Lung (tissue), 11 donors: ENCODE measurements at regions not wholly inside any gene's neighbourhood (a gene's known extent, or its start where the extent isn't known, plus 50 kb on each side); places are given as distances from the start of the nearest gene placed in this dataset.

Source experiments
- ATAC-seq: fragments of 200-7000 bp; cut with Tn5 transposase; one replicate; pipeline ENCODE4 v1.9.1; 2020; ENCODE audit warnings: moderate number of reproducible peaks; ENCODE audit not compliant: insufficient read depth, low FRiP score
- DNase-seq, 3 donors: peaks; one replicate each; pipeline ENCODE4 v3.0.0-alpha.2; 2013 to 2017
- H3K27ac ChIP-seq, 2 donors: one replicate each; pipeline ENCODE4 v1.5.1; 2013; ENCODE audit warnings: mild to moderate bottlenecking in 2 of 2, moderate library complexity in 2 of 2, control low read depth in 1 of 2, inconsistent platforms in 1 of 2, low read depth in 1 of 2, low read length in 1 of 2
- H3K27me3 ChIP-seq, 3 donors: one replicate each; pipeline ENCODE4 v1.5.1; 2013; ENCODE audit warnings: low read length in 2 of 3; ENCODE audit not compliant: control insufficient read depth in 3 of 3, insufficient read depth in 3 of 3
- H3K36me3 ChIP-seq, 4 donors: one replicate each; pipeline ENCODE4 v1.5.1; 2013; ENCODE audit warnings: low read length in 4 of 4, mild to moderate bottlenecking in 1 of 4, moderate library complexity in 1 of 4; ENCODE audit not compliant: control insufficient read depth in 4 of 4, insufficient read depth in 4 of 4
- H3K4me1 ChIP-seq, 5 donors: one replicate each; pipeline ENCODE4 v1.5.1; 2013; ENCODE audit warnings: low read length in 5 of 5, mild to moderate bottlenecking in 2 of 5, moderate library complexity in 1 of 5; ENCODE audit not compliant: control insufficient read depth in 5 of 5, insufficient read depth in 5 of 5
- H3K4me3 ChIP-seq: one replicate; pipeline ENCODE4 v1.5.1; 2013; ENCODE audit warnings: mild to moderate bottlenecking, control low read depth, moderate library complexity
- H3K9ac ChIP-seq, 2 donors: one replicate each; pipeline ENCODE4 v1.5.1; 2013; ENCODE audit warnings: low read length in 2 of 2, control low read depth in 1 of 2; ENCODE audit not compliant: insufficient read depth in 1 of 2
- H3K9me3 ChIP-seq, 4 donors: one replicate each; pipeline ENCODE4 v1.5.1; 2013; ENCODE audit warnings: low read length in 3 of 4, mild to moderate bottlenecking in 1 of 4, moderate library complexity in 1 of 4; ENCODE audit not compliant: control insufficient read depth in 4 of 4, insufficient read depth in 3 of 4
- WGBS, 2 donors: extraction: QIAGEN DNeasy Blood & Tissue Kit; methylation state at CpG; one replicate each; pipeline ENCODE4 v1.1.7; 2013; 5-methylcytosine and 5-hydroxymethylcytosine counted together
- TF ChIP-seq, protein P1 (sequence below): IDR thresholded peaks from 2 replicates; pipeline ENCODE4 v1.5.1; 2012; ENCODE audit warnings: mild to moderate bottlenecking; ENCODE audit errors: control extremely low read depth, extremely low read depth
- donor health status: control.
- donor health status: control.
- donor health status: Bipolar disorder and iron deficiency.
- donor health status: healthy.
- donor health status: DM: yes; HTN: yes; CAD: no.

DNA sequence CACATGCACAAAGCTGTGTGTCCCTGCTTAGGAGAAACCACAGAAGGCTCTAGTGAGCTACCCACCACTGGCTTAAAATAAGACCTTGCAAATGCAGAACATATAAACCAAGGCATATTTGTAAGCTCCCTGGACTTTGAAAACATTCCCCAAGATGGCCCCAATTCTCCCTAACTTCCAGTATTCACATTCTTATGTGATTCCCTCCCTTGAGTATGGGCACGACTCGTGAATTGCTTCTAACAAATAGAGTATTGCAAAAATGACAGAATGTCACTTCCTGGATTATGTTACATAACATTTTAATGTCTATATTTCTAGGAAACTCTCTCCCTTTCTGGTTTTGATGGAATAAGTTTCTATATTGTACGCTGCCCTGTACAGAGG is 131.8 kb upstream of the MCTP2 start:
- no peaks in the 10 kb centered on the region for H3K36me3 ChIP-seq
- TF ChIP-seq, protein P1, sequence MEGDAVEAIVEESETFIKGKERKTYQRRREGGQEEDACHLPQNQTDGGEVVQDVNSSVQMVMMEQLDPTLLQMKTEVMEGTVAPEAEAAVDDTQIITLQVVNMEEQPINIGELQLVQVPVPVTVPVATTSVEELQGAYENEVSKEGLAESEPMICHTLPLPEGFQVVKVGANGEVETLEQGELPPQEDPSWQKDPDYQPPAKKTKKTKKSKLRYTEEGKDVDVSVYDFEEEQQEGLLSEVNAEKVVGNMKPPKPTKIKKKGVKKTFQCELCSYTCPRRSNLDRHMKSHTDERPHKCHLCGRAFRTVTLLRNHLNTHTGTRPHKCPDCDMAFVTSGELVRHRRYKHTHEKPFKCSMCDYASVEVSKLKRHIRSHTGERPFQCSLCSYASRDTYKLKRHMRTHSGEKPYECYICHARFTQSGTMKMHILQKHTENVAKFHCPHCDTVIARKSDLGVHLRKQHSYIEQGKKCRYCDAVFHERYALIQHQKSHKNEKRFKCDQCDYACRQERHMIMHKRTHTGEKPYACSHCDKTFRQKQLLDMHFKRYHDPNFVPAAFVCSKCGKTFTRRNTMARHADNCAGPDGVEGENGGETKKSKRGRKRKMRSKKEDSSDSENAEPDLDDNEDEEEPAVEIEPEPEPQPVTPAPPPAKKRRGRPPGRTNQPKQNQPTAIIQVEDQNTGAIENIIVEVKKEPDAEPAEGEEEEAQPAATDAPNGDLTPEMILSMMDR: no peak
- ATAC-seq (no peak), DNase-seq (no peak)
- H3K9ac ChIP-seq: no peak overlapping the region
- H3K4me1 ChIP-seq: no peaks in the 10 kb centered on the region
- H3K9me3 ChIP-seq: no peaks in the 10 kb centered on the region
- no peak overlapping the region for H3K4me3 ChIP-seq
- 37 to 58% methylated on average over 3 of the region's 3 CpGs for WGBS, 2 donors
- no peak overlapping the region for H3K27ac ChIP-seq
- no peaks in the 10 kb centered on the region for H3K27me3 ChIP-seq

DNA sequence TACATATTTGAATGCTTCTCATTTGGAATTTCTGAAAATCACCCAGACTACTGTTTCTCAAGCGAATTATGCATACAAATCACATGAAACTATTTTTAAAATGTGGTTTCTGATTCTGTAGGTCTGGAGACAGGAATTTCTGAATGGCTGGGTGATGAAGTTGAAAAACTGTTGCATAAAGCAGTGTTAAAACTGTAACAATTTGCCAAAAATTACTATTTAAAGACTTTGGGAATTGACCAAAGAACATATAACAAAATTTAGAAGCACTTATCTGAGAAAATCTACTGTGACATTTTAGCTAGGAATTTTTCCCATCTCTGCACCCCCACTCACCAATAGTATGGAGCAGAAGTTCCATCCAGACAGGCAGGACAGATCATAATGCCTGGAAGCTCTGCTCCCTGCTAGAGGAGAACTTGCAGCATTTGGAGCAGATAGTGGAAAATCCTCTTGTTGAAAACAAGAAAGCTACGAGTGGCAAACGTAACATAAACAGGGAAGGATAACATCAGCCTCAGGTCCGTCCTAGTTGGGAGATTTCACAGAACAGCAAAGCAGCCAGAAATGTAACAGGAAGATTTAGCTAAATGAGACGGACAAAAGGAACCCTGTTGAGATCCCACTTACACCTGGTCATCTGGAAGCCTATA is 132.3 kb upstream of the MCTP2 start:
- ATAC-seq (no peak), DNase-seq (no peak)
- H3K9me3 ChIP-seq: no peaks in the 10 kb centered on the region
- no peak overlapping the region for H3K4me3 ChIP-seq
- no peaks in the 10 kb centered on the region for H3K36me3 ChIP-seq
- H3K27ac ChIP-seq: no peak overlapping the region
- H3K4me1 ChIP-seq: no peaks in the 10 kb centered on the region
- TF ChIP-seq, protein P1: no peak
- no peaks in the 10 kb centered on the region for H3K27me3 ChIP-seq
- no peak overlapping the region for H3K9ac ChIP-seq
- WGBS, 2 donors: 73 to 74% methylated on average over 5 of the region's 5 CpGs

DNA sequence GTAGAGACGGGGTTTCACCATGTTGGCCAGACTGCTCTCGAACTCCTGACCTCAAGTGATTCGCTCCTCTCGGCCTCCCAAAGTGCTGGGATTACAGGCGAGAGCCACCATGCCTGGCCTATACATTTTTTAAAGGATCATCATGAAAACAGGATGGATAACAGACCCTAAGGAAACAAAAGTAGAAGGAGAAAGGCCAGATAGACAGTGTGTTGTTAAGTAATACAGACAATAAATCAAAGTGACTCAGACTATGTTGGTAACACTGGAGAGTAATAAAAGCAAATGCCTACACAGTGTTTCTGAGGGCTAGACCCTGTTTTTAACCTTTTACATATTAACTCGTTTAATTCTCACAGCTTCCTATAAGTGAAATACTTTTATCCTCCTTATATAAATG is 133.8 kb upstream of the MCTP2 start:
- no peak overlapping the region for H3K9ac ChIP-seq
- no peak for ATAC-seq
- no peak overlapping the region for H3K4me3 ChIP-seq
- no peak for DNase-seq
- no peaks in the 10 kb centered on the region for H3K27me3 ChIP-seq
- H3K4me1 ChIP-seq: no peaks in the 10 kb centered on the region
- 86 to 87% methylated on average over 6 of the region's 6 CpGs for WGBS, 2 donors
- H3K27ac ChIP-seq: no peak overlapping the region
- no peaks in the 10 kb centered on the region for H3K36me3 ChIP-seq
- TF ChIP-seq, protein P1: no peak
- H3K9me3 ChIP-seq: no peaks in the 10 kb centered on the region

DNA sequence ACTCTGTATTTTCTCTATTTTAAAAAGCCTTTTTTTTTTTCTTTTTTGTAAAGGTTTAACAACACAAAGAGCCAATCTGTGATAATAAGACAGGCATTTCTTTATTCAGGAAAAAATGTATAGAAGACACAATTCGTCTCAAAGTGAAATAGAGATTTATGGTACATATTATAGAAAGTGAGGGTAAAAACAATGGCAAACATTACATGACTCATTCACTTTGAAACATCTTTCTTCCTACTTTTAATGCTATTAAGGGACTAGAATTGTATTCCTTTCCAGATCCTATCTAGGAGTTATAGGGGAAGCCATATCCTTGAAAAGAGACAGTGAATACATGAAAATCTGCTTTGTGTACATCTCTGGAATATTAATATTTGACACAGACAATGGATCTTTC is 137.1 kb upstream of the MCTP2 start:
- 77 to 87% methylated on average over 1 of the region's 1 CpG for WGBS, 2 donors
- TF ChIP-seq, protein P1: no peak
- Histone ChIP-seq H3K27ac (no peak overlapping the region), H3K4me1 (peaks cover 0 to 1% (median 0%) of the 10 kb centered on the region in 5 donors), H3K27me3 (no peaks in the 10 kb centered on the region), H3K4me3 (no peak overlapping the region), H3K36me3 (no peaks in the 10 kb centered on the region), H3K9me3 (no peaks in the 10 kb centered on the region), H3K9ac (no peak overlapping the region)
- DNase-seq (no peak), ATAC-seq (no peak)
